Tibial nerve (tissue), 3 donors: ENCODE measurements at regions not wholly inside any gene's neighbourhood (a gene's known extent, or its start where the extent isn't known, plus 50 kb on each side); places are given as distances from the start of the nearest gene placed in this dataset.

Experiments
- POLR2A ChIP-seq, 2 donors: fragments of 450-650 bp; IDR thresholded peaks; one replicate each; pipeline ENCODE4 v1.6.1; 2017; ENCODE audit warnings: antibody characterized with exemption in 2 of 2, mild to moderate bottlenecking in 2 of 2, moderate library complexity in 2 of 2
- TF ChIP-seq, protein P1 (sequence below), 5 experiments: fragments of 200-600 bp in 3 of 5; fragments of 450-650 bp in 2 of 5; sonication (generic) in 3 of 5; IDR thresholded peaks; one replicate each; pipeline ENCODE4 v1.5.1; 2016 to 2019; ENCODE audit warnings: antibody characterized with exemption in 5 of 5, mild to moderate bottlenecking in 3 of 5, moderate library complexity in 2 of 5

GRCh38 chr5:54616518-54617220 lies 99.1 kb downstream of the SNX18 start:
- TF ChIP-seq, protein P1, sequence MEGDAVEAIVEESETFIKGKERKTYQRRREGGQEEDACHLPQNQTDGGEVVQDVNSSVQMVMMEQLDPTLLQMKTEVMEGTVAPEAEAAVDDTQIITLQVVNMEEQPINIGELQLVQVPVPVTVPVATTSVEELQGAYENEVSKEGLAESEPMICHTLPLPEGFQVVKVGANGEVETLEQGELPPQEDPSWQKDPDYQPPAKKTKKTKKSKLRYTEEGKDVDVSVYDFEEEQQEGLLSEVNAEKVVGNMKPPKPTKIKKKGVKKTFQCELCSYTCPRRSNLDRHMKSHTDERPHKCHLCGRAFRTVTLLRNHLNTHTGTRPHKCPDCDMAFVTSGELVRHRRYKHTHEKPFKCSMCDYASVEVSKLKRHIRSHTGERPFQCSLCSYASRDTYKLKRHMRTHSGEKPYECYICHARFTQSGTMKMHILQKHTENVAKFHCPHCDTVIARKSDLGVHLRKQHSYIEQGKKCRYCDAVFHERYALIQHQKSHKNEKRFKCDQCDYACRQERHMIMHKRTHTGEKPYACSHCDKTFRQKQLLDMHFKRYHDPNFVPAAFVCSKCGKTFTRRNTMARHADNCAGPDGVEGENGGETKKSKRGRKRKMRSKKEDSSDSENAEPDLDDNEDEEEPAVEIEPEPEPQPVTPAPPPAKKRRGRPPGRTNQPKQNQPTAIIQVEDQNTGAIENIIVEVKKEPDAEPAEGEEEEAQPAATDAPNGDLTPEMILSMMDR (IDR thresholded peaks at IDR 0.05), result no peak
- no peak for TF ChIP-seq POLR2A (IDR thresholded peaks at IDR 0.05)
